B cell (primary cell): ENCODE measurements at regions not wholly inside any gene's neighbourhood (a gene's known extent, or its start where the extent isn't known, plus 50 kb on each side); places are given as distances from the start of the nearest gene placed in this dataset.

Experiments
- ATAC-seq: fragments of 200-7000 bp; cut with Tn5 transposase; one replicate; pipeline ENCODE4 v1.10.0; 2021; ENCODE audit warnings: low read depth, mild to moderate bottlenecking, moderate number of reproducible peaks, moderate library complexity
- CTCF ChIA-PET: fragments of 350-600 bp; sonication (Branson Sonifier 250); formaldehyde crosslinking; loops from one replicate; lab custom pipeline; 2021; ENCODE audit warnings: antibody characterized with exemption, inconsistent platforms; lab: Charles Lee
- POLR2A ChIA-PET: fragments of 350-600 bp; sonication (Branson Sonifier 250); formaldehyde crosslinking; loops from one replicate; lab custom pipeline; 2021; ENCODE audit warnings: antibody characterized with exemption; lab: Charles Lee
- DNase-seq: peaks from one replicate; pipeline ENCODE4 v3.0.0; 2013
- H2AFZ ChIP-seq: 2 replicates; pipeline ENCODE4 v1.6.1; 2012; ENCODE audit warnings: mild to moderate bottlenecking, low read depth, low read length; ENCODE audit not compliant: insufficient read depth, poor library complexity, severe bottlenecking
- H3K27ac ChIP-seq, 2 donors: 1 replicate in 1 of 2; 2 replicates in 1 of 2; pipeline ENCODE4 v1.5.1; 2012 to 2013; ENCODE audit warnings: low read length in 2 of 2, mild to moderate bottlenecking in 2 of 2, moderate library complexity in 1 of 2
- H3K27me3 ChIP-seq, 4 experiments: fragments of 200-600 bp in 1 of 4; sonication (generic) in 1 of 4; replicated peaks in 1 of 4; 1 replicate in 2 of 4; 2 replicates in 2 of 4; pipeline versions ENCODE4 v1.6.1 to v1.7.0; 2013 to 2016; ENCODE audit warnings: low read length in 3 of 4, mild to moderate bottlenecking in 2 of 4, mixed read lengths in 1 of 4, moderate library complexity in 1 of 4; ENCODE audit not compliant: insufficient read depth in 4 of 4, control insufficient read depth in 3 of 4; ENCODE audit errors: control extremely low read depth in 1 of 4
- H3K36me3 ChIP-seq, 2 experiments: replicated peaks in 1 of 2; 1 replicate in 1 of 2; 2 replicates in 1 of 2; pipeline versions ENCODE4 v1.6.1 to v1.7.1; 2013; ENCODE audit warnings: low read length in 1 of 2; ENCODE audit not compliant: insufficient read depth in 2 of 2, control insufficient read depth in 1 of 2; ENCODE audit errors: control extremely low read depth in 1 of 2, extremely low read depth in 1 of 2
- H3K4me1 ChIP-seq, 2 donors: fragments of 200-600 bp in 1 of 2; sonication (generic) in 1 of 2; 1 replicate in 1 of 2; 2 replicates in 1 of 2; pipeline versions ENCODE4 v1.5.1 to v1.6.1; 2013 to 2017; ENCODE audit warnings: low read length in 2 of 2; ENCODE audit not compliant: control insufficient read depth in 2 of 2, insufficient read depth in 2 of 2
- H3K4me2 ChIP-seq: replicated peaks from 2 replicates; pipeline ENCODE3; 2012; ENCODE audit warnings: mild to moderate bottlenecking, low read depth, low read length; ENCODE audit not compliant: poor library complexity, severe bottlenecking
- H3K4me3 ChIP-seq, 5 experiments: fragments of 200-600 bp in 1 of 5; sonication (generic) in 1 of 5; 1 replicate in 3 of 5; 2 replicates in 2 of 5; pipeline versions ENCODE4 v1.5.1 to v1.7.0; 2011 to 2016; ENCODE audit warnings: low read length in 4 of 5, mild to moderate bottlenecking in 4 of 5, low read depth in 2 of 5, control low read depth in 1 of 5, moderate library complexity in 1 of 5; ENCODE audit not compliant: insufficient read depth in 1 of 5; ENCODE audit errors: control extremely low read depth in 1 of 5, extremely low read depth in 1 of 5
- H3K79me2 ChIP-seq: fragments of 200-600 bp; sonication (generic); one replicate; pipeline ENCODE4 v1.6.0; 2016; ENCODE audit warnings: low read length; ENCODE audit not compliant: control insufficient read depth, insufficient read depth
- H3K9ac ChIP-seq: fragments of 200-600 bp; sonication (generic); 2 replicates; pipeline ENCODE4 v1.6.1; 2017; ENCODE audit warnings: mild to moderate bottlenecking, low read length, moderate library complexity
- H3K9me3 ChIP-seq, 3 donors: one replicate each; pipeline versions ENCODE4 v1.6.1 to v1.7.1; 2013; ENCODE audit warnings: low read length in 2 of 3; ENCODE audit not compliant: control insufficient read depth in 2 of 3, insufficient read depth in 1 of 3; ENCODE audit errors: control extremely low read depth in 1 of 3
- H4K20me1 ChIP-seq: 2 replicates; pipeline ENCODE4 v1.6.0; 2012; ENCODE audit warnings: mild to moderate bottlenecking, low read length; ENCODE audit not compliant: insufficient read depth, control insufficient read depth, poor library complexity, severe bottlenecking
- H3K27ac Mint-ChIP-seq: one replicate; pipeline ENCODE4 v1.8.0; 2021; ENCODE audit warnings: mixed read lengths
- H3K27me3 Mint-ChIP-seq: one replicate; pipeline ENCODE4 v1.8.0; 2021; ENCODE audit warnings: mixed read lengths
- H3K4me1 Mint-ChIP-seq: one replicate; pipeline ENCODE4 v1.8.0; 2021; ENCODE audit warnings: mixed read lengths
- H3K4me3 Mint-ChIP-seq: one replicate; pipeline ENCODE4 v1.8.0; 2021; ENCODE audit warnings: mixed read lengths
- H3K9me3 Mint-ChIP-seq: one replicate; pipeline ENCODE4 v1.8.0; 2022; ENCODE audit warnings: mixed read lengths; ENCODE audit not compliant: insufficient read depth
- EZH2 ChIP-seq: IDR thresholded peaks from 2 replicates; pipeline ENCODE4 v1.6.1; 2012; ENCODE audit warnings: borderline replicate concordance, low read depth, mild to moderate bottlenecking, moderate library complexity, low read length; ENCODE audit not compliant: insufficient read depth, poor library complexity, severe bottlenecking
- WGBS: methylation state at CpG from one replicate; pipeline ENCODE4 v1.1.5; 2013; ENCODE audit warnings: missing lambda C conversion rate; ENCODE audit not compliant: insufficient coverage; 5-methylcytosine and 5-hydroxymethylcytosine counted together
- intact Hi-C: fragments of 100-400 bp; cut with micrococcal nuclease; formaldehyde crosslinking; loops from one replicate; pipeline ENCODE4 v1.10.0; 2022
- TF ChIP-seq, protein P1 (sequence below): fragments of 200-600 bp; IDR thresholded peaks from one replicate; pipeline ENCODE4 v1.8.0; 2022; ENCODE audit warnings: antibody characterized with exemption, mild to moderate bottlenecking

DNA sequence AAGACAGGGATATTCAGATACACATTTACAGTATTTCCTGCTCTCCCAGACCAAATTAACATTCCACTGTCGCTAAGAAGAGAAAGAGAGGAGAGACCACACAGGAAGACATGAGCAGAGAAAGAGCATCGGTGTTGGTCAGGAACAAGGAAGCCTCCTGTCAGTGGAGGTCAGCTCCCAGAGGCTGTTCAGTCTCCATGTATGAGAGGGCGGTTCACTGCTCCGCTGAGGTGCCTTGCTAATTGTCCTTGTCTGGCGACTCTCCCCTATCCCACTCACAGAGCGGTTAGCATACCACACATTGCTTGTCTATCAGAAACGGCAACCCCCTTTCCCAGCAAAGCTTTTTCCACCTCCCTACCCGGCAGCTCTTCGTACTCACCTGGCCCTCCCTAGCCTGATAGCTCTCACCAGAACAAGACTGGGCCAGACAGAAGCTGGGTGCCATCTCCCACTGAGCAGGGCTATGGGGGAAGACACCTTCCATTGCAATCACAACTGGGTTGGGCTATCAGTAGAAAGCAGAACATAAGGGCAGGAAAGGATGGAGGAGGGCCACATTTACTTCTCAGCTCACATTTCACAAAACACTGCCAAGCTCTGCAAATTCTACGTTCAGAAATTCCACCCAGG is 58.6 kb upstream of the LMNB1 start:
- WGBS = 88% methylated on average over 9 of the region's 10 CpGs
- no peak overlapping the region for H2AFZ ChIP-seq
- no peak overlapping the region for H3K9ac ChIP-seq
- peaks cover 0 to 3% (median 0%) of the 10 kb centered on the region in 3 donors for H3K9me3 ChIP-seq
- H3K79me2 ChIP-seq = no peaks in the 10 kb centered on the region
- H3K4me2 ChIP-seq = no peak overlapping the region
- no peak overlapping the region for H3K27ac ChIP-seq
- no peaks in the 10 kb centered on the region for H3K27me3 Mint-ChIP-seq
- DNase-seq = no peak
- CTCF ChIA-PET = interaction anchor here (1.3 kb wide), 1 partner anchor 16 kb away, joined by 3 read pairs; no protein-coding TSS in a partner anchor
- POLR2A ChIA-PET = no interaction called here
- H3K4me3 ChIP-seq = no peak overlapping the region
- ATAC-seq = no peak
- no peaks in the 10 kb centered on the region for H4K20me1 ChIP-seq
- H3K4me1 ChIP-seq = no peaks in the 10 kb centered on the region
- no peaks in the 10 kb centered on the region for H3K4me1 Mint-ChIP-seq
- TF ChIP-seq, protein P1, sequence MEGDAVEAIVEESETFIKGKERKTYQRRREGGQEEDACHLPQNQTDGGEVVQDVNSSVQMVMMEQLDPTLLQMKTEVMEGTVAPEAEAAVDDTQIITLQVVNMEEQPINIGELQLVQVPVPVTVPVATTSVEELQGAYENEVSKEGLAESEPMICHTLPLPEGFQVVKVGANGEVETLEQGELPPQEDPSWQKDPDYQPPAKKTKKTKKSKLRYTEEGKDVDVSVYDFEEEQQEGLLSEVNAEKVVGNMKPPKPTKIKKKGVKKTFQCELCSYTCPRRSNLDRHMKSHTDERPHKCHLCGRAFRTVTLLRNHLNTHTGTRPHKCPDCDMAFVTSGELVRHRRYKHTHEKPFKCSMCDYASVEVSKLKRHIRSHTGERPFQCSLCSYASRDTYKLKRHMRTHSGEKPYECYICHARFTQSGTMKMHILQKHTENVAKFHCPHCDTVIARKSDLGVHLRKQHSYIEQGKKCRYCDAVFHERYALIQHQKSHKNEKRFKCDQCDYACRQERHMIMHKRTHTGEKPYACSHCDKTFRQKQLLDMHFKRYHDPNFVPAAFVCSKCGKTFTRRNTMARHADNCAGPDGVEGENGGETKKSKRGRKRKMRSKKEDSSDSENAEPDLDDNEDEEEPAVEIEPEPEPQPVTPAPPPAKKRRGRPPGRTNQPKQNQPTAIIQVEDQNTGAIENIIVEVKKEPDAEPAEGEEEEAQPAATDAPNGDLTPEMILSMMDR = no peak
- TF ChIP-seq EZH2 = no peak
- H3K27ac Mint-ChIP-seq = no peak overlapping the region
- no peaks in the 10 kb centered on the region for H3K36me3 ChIP-seq
- intact Hi-C loops = no loop called here
- H3K27me3 ChIP-seq = no peaks in the 10 kb centered on the region
- H3K4me3 Mint-ChIP-seq = no peak overlapping the region
- no peaks in the 10 kb centered on the region for H3K9me3 Mint-ChIP-seq

DNA sequence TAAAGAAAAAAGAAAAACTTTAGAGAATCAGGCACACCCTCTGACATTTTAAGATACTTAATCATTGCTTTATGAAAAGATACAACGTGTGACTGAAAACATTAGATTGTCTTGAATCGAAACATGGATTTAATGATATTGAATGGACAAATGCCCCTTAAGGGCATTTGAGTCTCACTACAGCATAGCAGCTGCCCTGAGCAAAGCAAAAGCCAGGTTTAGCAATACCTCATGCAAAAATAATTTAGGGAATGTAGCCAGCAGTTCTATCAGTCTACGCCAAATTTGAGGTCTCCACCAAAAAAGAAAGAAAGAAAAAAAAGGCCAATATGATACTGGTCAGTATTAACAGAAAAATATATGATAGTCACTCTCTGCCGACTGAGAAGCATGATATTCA is 56.6 kb upstream of the LMNB1 start:
- Mint-ChIP-seq H3K27ac (no peak overlapping the region), H3K4me1 (no peaks in the 10 kb centered on the region), H3K27me3 (no peaks in the 10 kb centered on the region), H3K4me3 (no peak overlapping the region), H3K9me3 (no peaks in the 10 kb centered on the region)
- H3K79me2 ChIP-seq = no peaks in the 10 kb centered on the region
- no peak for DNase-seq
- no peak overlapping the region for H3K9ac ChIP-seq
- no peak for ATAC-seq
- POLR2A ChIA-PET = no interaction called here
- no peak overlapping the region for H3K4me2 ChIP-seq
- no peaks in the 10 kb centered on the region for H3K36me3 ChIP-seq
- H3K4me3 ChIP-seq = no peak overlapping the region
- H3K27ac ChIP-seq = no peak overlapping the region
- no peak overlapping the region for H2AFZ ChIP-seq
- CTCF ChIA-PET = no interaction called here
- intact Hi-C loops = no loop called here
- H3K4me1 ChIP-seq = no peaks in the 10 kb centered on the region
- H3K27me3 ChIP-seq = no peaks in the 10 kb centered on the region
- no CpG with 5 or more reads among the region's 4 CpGs for WGBS
- no peaks in the 10 kb centered on the region for H4K20me1 ChIP-seq
- H3K9me3 ChIP-seq = peaks cover 0 to 11% (median 5%) of the 10 kb centered on the region in 3 donors
- TF ChIP-seq EZH2 = no peak
- TF ChIP-seq, protein P1 = no peak
